ENCODE measurements at regions not wholly inside any gene's neighbourhood (a gene's known extent, or its start where the extent isn't known, plus 50 kb on each side); places are given as distances from the start of the nearest gene placed in this dataset.

GRCh38 chr4:126247409-126247808, 932.7 kb downstream of the FAT4 start:
- DNase-seq, result no peak
- in situ Hi-C loops (cut with HindIII; ENCODE audit: low pct_ligation_motif_present, low pct_unique_long_range_greater_than_20kb, low sequenced_read_pairs), result no loop called here

- in situ Hi-C loops (cut with HindIII; ENCODE audit: low pct_ligation_motif_present, low pct_unique_long_range_greater_than_20kb, low sequenced_read_pairs), result no loop called here
- no peak for DNase-seq
Measured at GRCh38 chr4:126250006-126250405, 935.3 kb downstream of the FAT4 start.

- no peak for DNase-seq
- in situ Hi-C loops (cut with HindIII; ENCODE audit: low pct_ligation_motif_present, low pct_unique_long_range_greater_than_20kb, low sequenced_read_pairs), result no loop called here
Measured at GRCh38 chr4:126251169-126251568, 936.4 kb downstream of the FAT4 start.

- in situ Hi-C loops (cut with HindIII; ENCODE audit: low pct_ligation_motif_present, low pct_unique_long_range_greater_than_20kb, low sequenced_read_pairs), result no loop called here
- no peak for DNase-seq
Measured at GRCh38 chr4:126262665-126263064, 947.9 kb downstream of the FAT4 start.

- DNase-seq, result peak; percentile 74
- in situ Hi-C loops (cut with HindIII; ENCODE audit: low pct_ligation_motif_present, low pct_unique_long_range_greater_than_20kb, low sequenced_read_pairs), result no loop called here
Measured at GRCh38 chr4:126264839-126265238, 950.1 kb downstream of the FAT4 start.

GRCh38 chr4:126265888-126266287, 951.1 kb downstream of the FAT4 start:
- DNase-seq, result no peak
- in situ Hi-C loops (cut with HindIII; ENCODE audit: low pct_ligation_motif_present, low pct_unique_long_range_greater_than_20kb, low sequenced_read_pairs), result no loop called here

- in situ Hi-C loops (cut with HindIII; ENCODE audit: low pct_ligation_motif_present, low pct_unique_long_range_greater_than_20kb, low sequenced_read_pairs), result no loop called here
- no peak for DNase-seq
Measured at GRCh38 chr4:126267689-126268088, 952.9 kb downstream of the FAT4 start.

- in situ Hi-C loops (cut with HindIII; ENCODE audit: low pct_ligation_motif_present, low pct_unique_long_range_greater_than_20kb, low sequenced_read_pairs), result no loop called here
- no peak for DNase-seq
Measured at GRCh38 chr4:126268106-126268505, 953.4 kb downstream of the FAT4 start.

GRCh38 chr4:126269106-126269505, 954.4 kb downstream of the FAT4 start:
- no peak for DNase-seq

GRCh38 chr4:126271292-126271691, 956.5 kb downstream of the FAT4 start:
- DNase-seq, result no peak
- in situ Hi-C loops (cut with HindIII; ENCODE audit: low pct_ligation_motif_present, low pct_unique_long_range_greater_than_20kb, low sequenced_read_pairs), result no loop called here

More at GRCh38 chr4:126269106-126269505, 954.4 kb downstream of the FAT4 start:
- in situ Hi-C loops (cut with HindIII; ENCODE audit: low pct_ligation_motif_present, low pct_unique_long_range_greater_than_20kb, low sequenced_read_pairs), result no loop called here

- in situ Hi-C loops (cut with HindIII; ENCODE audit: low pct_ligation_motif_present, low pct_unique_long_range_greater_than_20kb, low sequenced_read_pairs), result no loop called here
- DNase-seq, result no peak
Measured at GRCh38 chr4:126273746-126274145, 959.0 kb downstream of the FAT4 start.

GRCh38 chr4:126291886-126292285, 977.1 kb downstream of the FAT4 start:
- in situ Hi-C loops (cut with HindIII; ENCODE audit: low pct_ligation_motif_present, low pct_unique_long_range_greater_than_20kb, low sequenced_read_pairs), result no loop called here
- no peak for DNase-seq

GRCh38 chr4:126298271-126298670, 983.5 kb downstream of the FAT4 start:
- no peak for DNase-seq
- in situ Hi-C loops (cut with HindIII; ENCODE audit: low pct_ligation_motif_present, low pct_unique_long_range_greater_than_20kb, low sequenced_read_pairs), result no loop called here

- in situ Hi-C loops (cut with HindIII; ENCODE audit: low pct_ligation_motif_present, low pct_unique_long_range_greater_than_20kb, low sequenced_read_pairs), result no loop called here
Measured at GRCh38 chr4:126306152-126306869, 991.6 kb downstream of the FAT4 start.

GRCh38 chr4:126318376-126318775, 1003.6 kb downstream of the FAT4 start:
- DNase-seq, result no peak
- in situ Hi-C loops (cut with HindIII; ENCODE audit: low pct_ligation_motif_present, low pct_unique_long_range_greater_than_20kb, low sequenced_read_pairs), result no loop called here

More at GRCh38 chr4:126306152-126306869, 991.6 kb downstream of the FAT4 start:
- DNase-seq, result no peak

GRCh38 chr4:126328914-126329313, 1014.2 kb downstream of the FAT4 start:
- in situ Hi-C loops (cut with HindIII; ENCODE audit: low pct_ligation_motif_present, low pct_unique_long_range_greater_than_20kb, low sequenced_read_pairs), result no loop called here
- DNase-seq, result no peak

GRCh38 chr4:126338548-126338947, 1023.8 kb downstream of the FAT4 start:
- DNase-seq, result no peak
- in situ Hi-C loops (cut with HindIII; ENCODE audit: low pct_ligation_motif_present, low pct_unique_long_range_greater_than_20kb, low sequenced_read_pairs), result no loop called here

- in situ Hi-C loops (cut with HindIII; ENCODE audit: low pct_ligation_motif_present, low pct_unique_long_range_greater_than_20kb, low sequenced_read_pairs), result no loop called here
- DNase-seq, result no peak
Measured at GRCh38 chr4:126341927-126342326, 1027.2 kb downstream of the FAT4 start.

- in situ Hi-C loops (cut with HindIII; ENCODE audit: low pct_ligation_motif_present, low pct_unique_long_range_greater_than_20kb, low sequenced_read_pairs), result no loop called here
Measured at GRCh38 chr4:126344472-126344871, 1029.7 kb downstream of the FAT4 start.

GRCh38 chr4:126346654-126347053, 1031.9 kb downstream of the FAT4 start:
- DNase-seq, result no peak
- in situ Hi-C loops (cut with HindIII; ENCODE audit: low pct_ligation_motif_present, low pct_unique_long_range_greater_than_20kb, low sequenced_read_pairs), result no loop called here

More at GRCh38 chr4:126344472-126344871, 1029.7 kb downstream of the FAT4 start:
- no peak for DNase-seq
